ENCODE measurements at regions not wholly inside any gene's neighbourhood (a gene's known extent, or its start where the extent isn't known, plus 50 kb on each side); places are given as distances from the start of the nearest gene placed in this dataset.

DNA sequence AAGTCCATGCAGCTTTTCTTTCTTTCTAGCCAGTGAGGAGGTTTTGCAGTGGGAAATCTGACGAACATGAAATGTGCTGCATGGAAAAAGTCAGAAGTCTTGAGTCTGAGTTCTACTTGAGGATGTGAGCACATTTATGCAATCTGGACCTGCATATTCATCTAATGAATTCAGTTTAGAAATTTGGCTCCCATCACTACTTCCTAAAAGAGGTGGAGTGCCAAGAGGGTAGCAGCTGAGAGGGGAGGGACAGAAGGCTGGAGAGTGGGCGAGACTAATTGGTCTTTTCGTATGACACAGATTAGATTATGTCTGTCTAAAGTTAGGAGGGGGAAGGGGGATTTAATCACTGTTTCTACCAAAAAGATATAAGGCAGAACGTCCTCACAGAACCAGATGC is 535.9 kb downstream of the IQCM start:
- TF ChIP-seq, protein P1, sequence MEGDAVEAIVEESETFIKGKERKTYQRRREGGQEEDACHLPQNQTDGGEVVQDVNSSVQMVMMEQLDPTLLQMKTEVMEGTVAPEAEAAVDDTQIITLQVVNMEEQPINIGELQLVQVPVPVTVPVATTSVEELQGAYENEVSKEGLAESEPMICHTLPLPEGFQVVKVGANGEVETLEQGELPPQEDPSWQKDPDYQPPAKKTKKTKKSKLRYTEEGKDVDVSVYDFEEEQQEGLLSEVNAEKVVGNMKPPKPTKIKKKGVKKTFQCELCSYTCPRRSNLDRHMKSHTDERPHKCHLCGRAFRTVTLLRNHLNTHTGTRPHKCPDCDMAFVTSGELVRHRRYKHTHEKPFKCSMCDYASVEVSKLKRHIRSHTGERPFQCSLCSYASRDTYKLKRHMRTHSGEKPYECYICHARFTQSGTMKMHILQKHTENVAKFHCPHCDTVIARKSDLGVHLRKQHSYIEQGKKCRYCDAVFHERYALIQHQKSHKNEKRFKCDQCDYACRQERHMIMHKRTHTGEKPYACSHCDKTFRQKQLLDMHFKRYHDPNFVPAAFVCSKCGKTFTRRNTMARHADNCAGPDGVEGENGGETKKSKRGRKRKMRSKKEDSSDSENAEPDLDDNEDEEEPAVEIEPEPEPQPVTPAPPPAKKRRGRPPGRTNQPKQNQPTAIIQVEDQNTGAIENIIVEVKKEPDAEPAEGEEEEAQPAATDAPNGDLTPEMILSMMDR (conservative IDR thresholded peaks at IDR 0.05 in 1 of 2, IDR thresholded peaks at IDR 0.05 in 1 of 2; ENCODE audit: low read depth in 1 of 2, low read length in 2 of 2): no peak
- TF ChIP-seq EZH2 (IDR thresholded peaks at IDR 0.05; ENCODE audit: low read length, missing control alignments): no peak
